ENCODE measurements at regions not wholly inside any gene's neighbourhood (a gene's known extent, or its start where the extent isn't known, plus 50 kb on each side); places are given as distances from the start of the nearest gene placed in this dataset.

DNA sequence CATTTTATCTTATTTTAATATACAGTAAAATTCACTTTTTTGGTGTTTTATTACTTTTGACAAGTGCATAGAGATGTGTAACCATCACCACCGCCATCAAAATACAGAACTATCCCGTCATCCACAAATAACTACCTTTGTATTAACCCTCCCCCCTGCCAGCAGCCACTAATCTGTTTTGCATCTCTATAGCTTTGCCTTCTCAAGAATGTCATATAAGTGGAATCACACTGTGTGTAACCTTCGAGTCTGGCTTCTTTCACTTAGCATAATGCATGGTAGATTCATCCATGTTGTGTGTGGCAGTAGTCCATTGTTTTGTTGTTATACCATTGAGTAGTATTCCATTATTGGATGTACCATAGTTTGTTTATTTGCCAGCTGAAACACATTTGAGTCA, 98.8 kb downstream of the BOD1 start:
- Histone ChIP-seq H3K56ac (ENCODE audit: extremely low read depth, insufficient read depth, low read length) (no peak overlapping the region), H2BK20ac (ENCODE audit: low read depth, low read length) (peak overlapping the region; percentile 3; the same call in 1 of the 2 replicates), H3K9ac (ENCODE audit: low read depth, low read length) (no peak overlapping the region), H3K27me3 (ENCODE audit: control insufficient read depth, insufficient read depth, low read length) (no peaks in the 10 kb centered on the region), H4K20me1 (ENCODE audit: insufficient read depth, low read length) (no peaks in the 10 kb centered on the region), H3K36me3 (ENCODE audit: control insufficient read depth, insufficient read depth, low read length) (no peaks in the 10 kb centered on the region), H2AK9ac (replicated peaks; ENCODE audit: low read depth, low read length, poor library complexity) (no peak overlapping the region), H3K18ac (ENCODE audit: low read depth, low read length) (no peak overlapping the region; the same call in 1 of the 2 replicates), H2AK5ac (ENCODE audit: low read depth, low read length) (no peak overlapping the region), H2BK120ac (ENCODE audit: low read depth, low read length) (no peak overlapping the region), H2BK15ac (ENCODE audit: low read depth, low read length) (no peak overlapping the region), H3K9me3 (ENCODE audit: control insufficient read depth, insufficient read depth, low read length) (peaks cover 2% of the 10 kb centered on the region; the same call in 1 of the 2 replicates), H3K4ac (ENCODE audit: low read depth, low read length) (no peak overlapping the region), H3K9me1 (ENCODE audit: insufficient read depth, low read length) (peaks cover 6% of the 10 kb centered on the region), H2AFZ (replicated peaks; ENCODE audit: low read length, poor library complexity) (no peak overlapping the region), H3K23ac (ENCODE audit: low read depth, low read length) (no peak overlapping the region), H3K27ac (ENCODE audit: insufficient read depth, low read length) (no peak overlapping the region), H3K4me3 (ENCODE audit: insufficient read depth, low read depth, low read length) (no peak overlapping the region), H3K14ac (replicated peaks; ENCODE audit: low read depth, low read length) (no peak overlapping the region), H3K79me1 (ENCODE audit: low read depth in 1 of 2, low read length in 2 of 2) (no peaks in the 10 kb centered on the region), H4K8ac (ENCODE audit: low read depth in 2 of 2, low read length in 2 of 2) (no peak overlapping the region), H4K91ac (ENCODE audit: insufficient read depth, low read depth, low read length) (no peak overlapping the region), H2BK5ac (ENCODE audit: low read depth, low read length, poor library complexity, severe bottlenecking) (no peak overlapping the region), H3K4me1 (ENCODE audit: control insufficient read depth, insufficient read depth, low read length) (peaks cover 6% of the 10 kb centered on the region; the same call in 1 of the 2 replicates), H4K5ac (ENCODE audit: low read depth, low read length) (no peak overlapping the region), H3K4me2 (ENCODE audit: low read depth, low read length) (no peak overlapping the region)
- ATAC-seq (ENCODE audit: low read depth) (no peak), DNase-seq (no peak)
- ChIA-PET POLR2A (ENCODE audit: unreplicated experiment) (no interaction called here), CTCF (no interaction called here)
- BruUV-seq (replicated peaks): no TSS peak
- dilution Hi-C loops (cut with HindIII; ENCODE audit: low sequenced_read_pairs, unreplicated experiment) (no loop called here), intact Hi-C loops (cut with micrococcal nuclease) (no loop called here), in situ Hi-C loops (cut with MboI; ENCODE audit: low sequenced_read_pairs) (no loop called here)
- no CpG with 5 or more reads among the region's 3 CpGs for WGBS, 2 experiments (ENCODE audit: extremely low coverage in 2 of 2, insufficient read length in 1 of 2)
- no peak for TF ChIP-seq MAFK (IDR thresholded peaks at IDR 0.05; ENCODE audit: low read depth, low read length)
- no peak for TF ChIP-seq NFE2L2 (IDR thresholded peaks at IDR 0.05; ENCODE audit: low read depth, low read length)
